ENCODE measurements at regions not wholly inside any gene's neighbourhood (a gene's known extent, or its start where the extent isn't known, plus 50 kb on each side); places are given as distances from the start of the nearest gene placed in this dataset.

DNA sequence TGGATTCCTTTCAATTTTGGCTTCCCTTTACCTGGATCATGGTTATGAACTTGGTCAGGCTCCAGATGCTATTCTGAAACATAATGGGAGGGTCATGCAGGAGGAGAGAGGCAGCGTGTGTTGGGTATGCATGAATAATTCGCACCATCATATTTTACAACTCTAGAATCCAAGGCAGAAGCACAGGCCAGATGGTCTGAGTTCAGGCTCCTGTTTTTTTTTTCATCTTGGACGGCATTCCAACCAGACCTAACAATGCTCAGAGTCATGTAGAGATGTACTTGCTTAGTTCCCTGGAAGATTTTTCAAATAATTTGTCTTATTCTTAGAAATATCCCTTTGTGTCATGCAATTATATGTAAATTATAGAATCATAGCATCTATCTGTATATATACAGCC, 393.5 kb downstream of the JRKL start:
- H3K36me3 ChIP-seq = no peaks in the 10 kb centered on the region
- no peak for TF ChIP-seq POLR2A (IDR thresholded peaks at IDR 0.05)
- TF ChIP-seq CTCF (IDR thresholded peaks at IDR 0.05) = no peak
- DNase-seq = no peak
- H3K27ac ChIP-seq = no peak overlapping the region
- no peaks in the 10 kb centered on the region for H3K4me1 ChIP-seq
- H3K27me3 ChIP-seq = no peaks in the 10 kb centered on the region
- 75 to 85% methylated on average over 3 of the region's 3 CpGs for WGBS, 2 donors
- H3K4me3 ChIP-seq (replicated peaks in 1 of 3) = no peak overlapping the region
- intact Hi-C loops (cut with DNase I) = no loop called here
- no peaks in the 10 kb centered on the region for H3K9me3 ChIP-seq

DNA sequence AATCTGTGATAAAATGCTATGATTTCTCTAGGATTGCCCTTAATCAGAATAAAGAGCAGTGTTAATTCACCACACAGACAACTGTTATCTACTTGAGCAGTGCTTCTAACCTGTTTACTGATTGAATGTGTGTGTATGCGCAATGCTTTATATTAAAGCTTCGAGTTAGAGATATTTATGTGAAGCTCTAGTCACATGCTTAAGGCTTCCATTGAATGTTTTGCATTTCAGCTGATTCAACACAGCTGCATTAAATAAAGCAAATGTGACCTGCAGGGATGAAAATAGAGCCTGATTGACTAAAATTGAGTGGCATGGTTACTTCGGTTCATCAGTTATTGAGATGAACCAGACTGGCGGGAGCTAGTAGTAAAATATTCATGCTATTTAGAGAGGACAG, 395.3 kb downstream of the JRKL start:
- Histone ChIP-seq H3K27ac (no peak overlapping the region), H3K27me3 (no peaks in the 10 kb centered on the region), H3K4me3 (replicated peaks in 1 of 3) (no peak overlapping the region), H3K9me3 (no peaks in the 10 kb centered on the region), H3K4me1 (no peaks in the 10 kb centered on the region), H3K36me3 (no peaks in the 10 kb centered on the region)
- DNase-seq = no peak
- intact Hi-C loops (cut with DNase I) = no loop called here
- 87 to 89% methylated on average over 4 of the region's 4 CpGs for WGBS, 2 donors
- TF ChIP-seq POLR2A (IDR thresholded peaks at IDR 0.05) (no peak), CTCF (IDR thresholded peaks at IDR 0.05) (no peak)

GRCh38 chr11:96794152-96794551, 404.3 kb downstream of the JRKL start:
- H3K36me3 ChIP-seq = no peaks in the 10 kb centered on the region
- intact Hi-C loops (cut with DNase I) = no loop called here
- DNase-seq = no peak
- H3K9me3 ChIP-seq = no peaks in the 10 kb centered on the region
- 87 to 95% methylated on average over 2 of the region's 2 CpGs for WGBS, 2 donors
- no peak for TF ChIP-seq CTCF (IDR thresholded peaks at IDR 0.05)
- no peak for TF ChIP-seq POLR2A (IDR thresholded peaks at IDR 0.05)
- H3K4me1 ChIP-seq = no peaks in the 10 kb centered on the region
- no peak overlapping the region for H3K4me3 ChIP-seq (replicated peaks in 1 of 3)
- no peak overlapping the region for H3K27ac ChIP-seq
- H3K27me3 ChIP-seq = no peaks in the 10 kb centered on the region

- TF ChIP-seq POLR2A (IDR thresholded peaks at IDR 0.05) = no peak
- TF ChIP-seq CTCF (IDR thresholded peaks at IDR 0.05) = no peak
- H3K27ac ChIP-seq = no peak overlapping the region
- intact Hi-C loops (cut with DNase I) = no loop called here
- no peak for DNase-seq
- WGBS, 2 donors = 67 to 76% methylated on average over 1 of the region's 1 CpG
- no peaks in the 10 kb centered on the region for H3K4me1 ChIP-seq
- no peaks in the 10 kb centered on the region for H3K9me3 ChIP-seq
- no peaks in the 10 kb centered on the region for H3K36me3 ChIP-seq
- no peaks in the 10 kb centered on the region for H3K27me3 ChIP-seq
- no peak overlapping the region for H3K4me3 ChIP-seq (replicated peaks in 1 of 3)
Measured at GRCh38 chr11:96798445-96798844, 408.6 kb downstream of the JRKL start.

- TF ChIP-seq POLR2A (IDR thresholded peaks at IDR 0.05) (no peak), CTCF (IDR thresholded peaks at IDR 0.05) (no peak)
- 75 to 78% methylated on average over 3 of the region's 3 CpGs for WGBS, 2 donors
- DNase-seq = no peak
- Histone ChIP-seq H3K36me3 (no peaks in the 10 kb centered on the region), H3K27me3 (no peaks in the 10 kb centered on the region), H3K27ac (no peak overlapping the region), H3K9me3 (no peaks in the 10 kb centered on the region), H3K4me1 (no peaks in the 10 kb centered on the region), H3K4me3 (replicated peaks in 1 of 3) (no peak overlapping the region)
- intact Hi-C loops (cut with DNase I) = no loop called here
Measured at GRCh38 chr11:96815236-96815635, 425.4 kb downstream of the JRKL start.
